SK-N-SH treated with all-trans-retinoic acid at 6 μM for 48 hours (cell line): ENCODE measurements at regions not wholly inside any gene's neighbourhood (a gene's known extent, or its start where the extent isn't known, plus 50 kb on each side); places are given as distances from the start of the nearest gene placed in this dataset.

Experiments used
- ATAC-seq: fragments of 200-7000 bp; cut with Tn5 transposase; 3 replicates; pipeline ENCODE4 v1.9.1; 2020; ENCODE audit warnings: mild to moderate bottlenecking, moderate library complexity
- ARNTL ChIP-seq: fragments of 450-650 bp; formaldehyde crosslinking; IDR thresholded peaks from 2 replicates; pipeline ENCODE4 v1.5.0; 2020; ENCODE audit warnings: low read depth, mild to moderate bottlenecking, moderate library complexity, borderline replicate concordance
- BACH2 ChIP-seq: fragments of 250-450 bp; sonication (Bioruptor Pico); IDR thresholded peaks from 2 replicates; pipeline ENCODE4 v1.9.0; 2021; ENCODE audit warnings: mild to moderate bottlenecking, borderline replicate concordance
- CSDC2 ChIP-seq: fragments of 250-450 bp; sonication (Bioruptor Pico); IDR thresholded peaks from 2 replicates; pipeline ENCODE4 v1.5.0; 2020; ENCODE audit warnings: mild to moderate bottlenecking, moderate library complexity
- ESRRG ChIP-seq: fragments of 250-450 bp; sonication (Bioruptor Pico); IDR thresholded peaks from 2 replicates; pipeline ENCODE4 v1.6.1; 2021; ENCODE audit warnings: mild to moderate bottlenecking
- GLIS3 ChIP-seq: fragments of 250-450 bp; sonication (Bioruptor Pico); IDR thresholded peaks from 2 replicates; pipeline ENCODE4 v1.5.0; 2020; ENCODE audit warnings: mild to moderate bottlenecking, moderate library complexity
- ISL1 ChIP-seq: fragments of 250-450 bp; sonication (Bioruptor Pico); IDR thresholded peaks from 2 replicates; pipeline ENCODE4 v2.1.2; 2022; ENCODE audit warnings: mild to moderate bottlenecking, moderate library complexity
- OSR1 ChIP-seq: fragments of 250-450 bp; sonication (Bioruptor Pico); IDR thresholded peaks from 2 replicates; pipeline ENCODE4 v1.8.0; 2022; ENCODE audit warnings: moderate library complexity, mild to moderate bottlenecking, inconsistent platforms
- PATZ1 ChIP-seq: fragments of 250-450 bp; sonication (Bioruptor Pico); IDR thresholded peaks from 2 replicates; pipeline ENCODE4 v1.8.0; 2020; ENCODE audit warnings: mild to moderate bottlenecking, moderate library complexity, borderline replicate concordance
- POU6F1 ChIP-seq: fragments of 250-450 bp; sonication (Bioruptor Pico); IDR thresholded peaks from 2 replicates; pipeline ENCODE4 v1.8.0; 2021; ENCODE audit warnings: low read depth, mild to moderate bottlenecking, moderate library complexity, borderline replicate concordance
- PPARA ChIP-seq: fragments of 250-450 bp; sonication (Bioruptor Pico); IDR thresholded peaks from 2 replicates; pipeline ENCODE4 v1.5.0; 2020; ENCODE audit warnings: mild to moderate bottlenecking, borderline replicate concordance
- RARB ChIP-seq: fragments of 250-450 bp; sonication (Bioruptor Pico); IDR thresholded peaks from 2 replicates; pipeline ENCODE4 v1.8.0; 2021; ENCODE audit warnings: mild to moderate bottlenecking, moderate library complexity
- SNAI2 ChIP-seq: fragments of 250-450 bp; sonication (Bioruptor Pico); IDR thresholded peaks from 2 replicates; pipeline ENCODE4 v1.5.0; 2020; ENCODE audit warnings: mild to moderate bottlenecking, moderate library complexity
- TCF4 ChIP-seq: fragments of 250-450 bp; sonication (Bioruptor Pico); IDR thresholded peaks from 2 replicates; pipeline ENCODE4 v1.8.0; 2021; ENCODE audit warnings: mild to moderate bottlenecking, moderate library complexity, borderline replicate concordance
- TOX ChIP-seq: fragments of 250-450 bp; sonication (Bioruptor Pico); IDR thresholded peaks from 2 replicates; pipeline ENCODE4 v1.8.0; 2021; ENCODE audit warnings: mild to moderate bottlenecking, moderate library complexity, borderline replicate concordance
- ZC3H10 ChIP-seq: fragments of 250-450 bp; sonication (Bioruptor Pico); IDR thresholded peaks from 2 replicates; pipeline ENCODE4 v1.5.1; 2021; ENCODE audit warnings: mild to moderate bottlenecking, moderate library complexity
- ZFP3 ChIP-seq: fragments of 250-450 bp; sonication (Bioruptor Pico); IDR thresholded peaks from 2 replicates; pipeline ENCODE4 v1.5.0; 2020; ENCODE audit warnings: mild to moderate bottlenecking, moderate library complexity
- ZFP30 ChIP-seq: fragments of 450-650 bp; formaldehyde crosslinking; IDR thresholded peaks from 2 replicates; pipeline ENCODE4 v1.5.0; 2022; ENCODE audit warnings: mild to moderate bottlenecking, moderate library complexity
- ZNF565 ChIP-seq: fragments of 450-650 bp; formaldehyde crosslinking; conservative IDR thresholded peaks from 2 replicates; pipeline ENCODE4 v1.5.0; 2020; ENCODE audit warnings: low read depth, mild to moderate bottlenecking, moderate library complexity
- ZNF70 ChIP-seq: fragments of 450-650 bp; formaldehyde crosslinking; IDR thresholded peaks from 2 replicates; pipeline ENCODE4 v1.5.0; 2020; ENCODE audit warnings: mild to moderate bottlenecking, moderate library complexity
- ZNF8 ChIP-seq: fragments of 450-650 bp; formaldehyde crosslinking; IDR thresholded peaks from 2 replicates; pipeline ENCODE4 v1.5.0; 2020; ENCODE audit warnings: mild to moderate bottlenecking, moderate library complexity
- TF ChIP-seq, protein P1 (sequence below): fragments of 250-450 bp; sonication (Bioruptor Pico); IDR thresholded peaks from 2 replicates; pipeline ENCODE4 v1.5.1; 2021; ENCODE audit warnings: mild to moderate bottlenecking, moderate library complexity
- TF ChIP-seq, protein P2 (sequence below): fragments of 250-450 bp; sonication (Bioruptor Pico); IDR thresholded peaks from 2 replicates; pipeline ENCODE4 v1.5.0; 2020; ENCODE audit warnings: mild to moderate bottlenecking, moderate library complexity
- TF ChIP-seq, protein P3 (sequence below): fragments of 250-450 bp; sonication (Bioruptor Pico); IDR thresholded peaks from 2 replicates; pipeline ENCODE4 v1.5.1; 2020; ENCODE audit warnings: low read depth, mild to moderate bottlenecking, moderate library complexity

- ATAC-seq: no peak
- TF ChIP-seq, protein P1, sequence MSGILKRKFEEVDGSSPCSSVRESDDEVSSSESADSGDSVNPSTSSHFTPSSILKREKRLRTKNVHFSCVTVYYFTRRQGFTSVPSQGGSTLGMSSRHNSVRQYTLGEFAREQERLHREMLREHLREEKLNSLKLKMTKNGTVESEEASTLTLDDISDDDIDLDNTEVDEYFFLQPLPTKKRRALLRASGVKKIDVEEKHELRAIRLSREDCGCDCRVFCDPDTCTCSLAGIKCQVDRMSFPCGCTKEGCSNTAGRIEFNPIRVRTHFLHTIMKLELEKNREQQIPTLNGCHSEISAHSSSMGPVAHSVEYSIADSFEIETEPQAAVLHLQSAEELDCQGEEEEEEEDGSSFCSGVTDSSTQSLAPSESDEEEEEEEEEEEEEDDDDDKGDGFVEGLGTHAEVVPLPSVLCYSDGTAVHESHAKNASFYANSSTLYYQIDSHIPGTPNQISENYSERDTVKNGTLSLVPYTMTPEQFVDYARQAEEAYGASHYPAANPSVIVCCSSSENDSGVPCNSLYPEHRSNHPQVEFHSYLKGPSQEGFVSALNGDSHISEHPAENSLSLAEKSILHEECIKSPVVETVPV: no peak
- TF ChIP-seq ZNF70 (CRISPR knock-in tag) (no peak), BACH2 (CRISPR knock-in tag) (no peak), RARB (CRISPR knock-in tag) (no peak), ZFP3 (CRISPR knock-in tag) (no peak), ESRRG (CRISPR knock-in tag) (no peak), ZC3H10 (CRISPR knock-in tag) (no peak), POU6F1 (CRISPR knock-in tag) (no peak), ZFP30 (no peak), TCF4 (CRISPR knock-in tag) (no peak), PPARA (no peak), GLIS3 (CRISPR knock-in tag) (no peak), PATZ1 (CRISPR knock-in tag) (no peak), ARNTL (no peak), SNAI2 (CRISPR knock-in tag) (no peak)
Observed at GRCh38 chr14:98176892-98177291, 1095.1 kb downstream of the BCL11B start.

DNA sequence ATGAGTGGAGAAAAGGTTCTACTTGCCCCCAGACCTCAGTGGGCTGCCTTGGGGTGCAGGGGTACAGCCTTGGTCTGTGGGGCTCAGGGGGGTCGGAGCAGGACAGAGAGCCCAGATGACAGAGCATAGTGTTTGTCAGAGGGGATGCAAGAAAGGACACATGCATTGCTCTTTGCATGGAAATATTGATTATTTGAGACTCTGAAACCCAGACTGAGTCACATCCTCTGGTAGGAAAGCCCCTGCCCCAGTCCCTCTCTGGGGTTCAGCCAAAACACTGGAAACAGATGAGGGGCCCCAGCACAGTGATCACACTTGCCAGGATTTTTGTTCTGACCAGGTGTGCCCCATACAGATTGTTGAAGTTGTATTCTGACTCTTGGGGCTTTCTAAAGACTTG is 1094.4 kb downstream of the BCL11B start:
- TF ChIP-seq PATZ1 (CRISPR knock-in tag): no peak
- no peak for TF ChIP-seq RARB (CRISPR knock-in tag)
- no peak for TF ChIP-seq TCF4 (CRISPR knock-in tag)
- no peak for TF ChIP-seq ZNF70 (CRISPR knock-in tag)
- TF ChIP-seq POU6F1 (CRISPR knock-in tag): no peak
- TF ChIP-seq PPARA: no peak
- TF ChIP-seq, protein P1: no peak
- no peak for TF ChIP-seq TOX (CRISPR knock-in tag)
- no peak for TF ChIP-seq ZFP30
- no peak for TF ChIP-seq ZNF565 (CRISPR knock-in tag)
- TF ChIP-seq OSR1 (CRISPR knock-in tag): no peak
- TF ChIP-seq ARNTL: no peak
- no peak for TF ChIP-seq CSDC2 (CRISPR knock-in tag)
- TF ChIP-seq, protein P2, sequence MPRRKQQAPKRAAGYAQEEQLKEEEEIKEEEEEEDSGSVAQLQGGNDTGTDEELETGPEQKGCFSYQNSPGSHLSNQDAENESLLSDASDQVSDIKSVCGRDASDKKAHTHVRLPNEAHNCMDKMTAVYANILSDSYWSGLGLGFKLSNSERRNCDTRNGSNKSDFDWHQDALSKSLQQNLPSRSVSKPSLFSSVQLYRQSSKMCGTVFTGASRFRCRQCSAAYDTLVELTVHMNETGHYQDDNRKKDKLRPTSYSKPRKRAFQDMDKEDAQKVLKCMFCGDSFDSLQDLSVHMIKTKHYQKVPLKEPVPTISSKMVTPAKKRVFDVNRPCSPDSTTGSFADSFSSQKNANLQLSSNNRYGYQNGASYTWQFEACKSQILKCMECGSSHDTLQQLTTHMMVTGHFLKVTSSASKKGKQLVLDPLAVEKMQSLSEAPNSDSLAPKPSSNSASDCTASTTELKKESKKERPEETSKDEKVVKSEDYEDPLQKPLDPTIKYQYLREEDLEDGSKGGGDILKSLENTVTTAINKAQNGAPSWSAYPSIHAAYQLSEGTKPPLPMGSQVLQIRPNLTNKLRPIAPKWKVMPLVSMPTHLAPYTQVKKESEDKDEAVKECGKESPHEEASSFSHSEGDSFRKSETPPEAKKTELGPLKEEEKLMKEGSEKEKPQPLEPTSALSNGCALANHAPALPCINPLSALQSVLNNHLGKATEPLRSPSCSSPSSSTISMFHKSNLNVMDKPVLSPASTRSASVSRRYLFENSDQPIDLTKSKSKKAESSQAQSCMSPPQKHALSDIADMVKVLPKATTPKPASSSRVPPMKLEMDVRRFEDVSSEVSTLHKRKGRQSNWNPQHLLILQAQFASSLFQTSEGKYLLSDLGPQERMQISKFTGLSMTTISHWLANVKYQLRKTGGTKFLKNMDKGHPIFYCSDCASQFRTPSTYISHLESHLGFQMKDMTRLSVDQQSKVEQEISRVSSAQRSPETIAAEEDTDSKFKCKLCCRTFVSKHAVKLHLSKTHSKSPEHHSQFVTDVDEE (CRISPR knock-in tag): no peak
- TF ChIP-seq GLIS3 (CRISPR knock-in tag): no peak
- TF ChIP-seq, protein P3, sequence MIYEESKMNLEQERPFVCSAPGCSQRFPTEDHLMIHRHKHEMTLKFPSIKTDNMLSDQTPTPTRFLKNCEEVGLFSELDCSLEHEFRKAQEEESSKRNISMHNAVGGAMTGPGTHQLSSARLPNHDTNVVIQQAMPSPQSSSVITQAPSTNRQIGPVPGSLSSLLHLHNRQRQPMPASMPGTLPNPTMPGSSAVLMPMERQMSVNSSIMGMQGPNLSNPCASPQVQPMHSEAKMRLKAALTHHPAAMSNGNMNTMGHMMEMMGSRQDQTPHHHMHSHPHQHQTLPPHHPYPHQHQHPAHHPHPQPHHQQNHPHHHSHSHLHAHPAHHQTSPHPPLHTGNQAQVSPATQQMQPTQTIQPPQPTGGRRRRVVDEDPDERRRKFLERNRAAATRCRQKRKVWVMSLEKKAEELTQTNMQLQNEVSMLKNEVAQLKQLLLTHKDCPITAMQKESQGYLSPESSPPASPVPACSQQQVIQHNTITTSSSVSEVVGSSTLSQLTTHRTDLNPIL (CRISPR knock-in tag): no peak
- TF ChIP-seq ISL1 (CRISPR knock-in tag): no peak
- no peak for TF ChIP-seq BACH2 (CRISPR knock-in tag)
- TF ChIP-seq ZC3H10 (CRISPR knock-in tag): no peak
- no peak for TF ChIP-seq ZNF8
- TF ChIP-seq, all 23 proteins: peak for 0
- ATAC-seq: no peak
